Bronchial epithelial cell (primary cell): ENCODE measurements at regions not wholly inside any gene's neighbourhood (a gene's known extent, or its start where the extent isn't known, plus 50 kb on each side); places are given as distances from the start of the nearest gene placed in this dataset.

ENCODE experiments used
- DNase-seq: peaks from one replicate; pipeline ENCODE4 v3.0.0-alpha.2; 2010; ENCODE audit warnings: low read depth
- FAIRE-seq: peaks from 2 replicates; lab custom pipeline; 2011; peaks lifted over from hg19 to GRCh38; lab: Jason Lieb, UNC
- H3K27me3 ChIP-seq: 2 replicates; pipeline ENCODE4 v1.5.1; 2011; ENCODE audit warnings: low read length; ENCODE audit not compliant: control insufficient read depth, insufficient read depth
- H3K36me3 ChIP-seq: 2 replicates; pipeline ENCODE4 v1.5.1; 2011; ENCODE audit warnings: low read length; ENCODE audit not compliant: control insufficient read depth, insufficient read depth
- H3K4me3 ChIP-seq: 2 replicates; pipeline ENCODE4 v1.5.1; 2011; ENCODE audit warnings: mild to moderate bottlenecking, low read depth, low read length, control low read depth
- TF ChIP-seq, protein P1 (sequence below): IDR thresholded peaks from 2 replicates; pipeline ENCODE4 v1.5.1; 2011; ENCODE audit warnings: mild to moderate bottlenecking, moderate library complexity, low read length, control low read depth, inconsistent platforms; ENCODE audit not compliant: insufficient read depth, severe bottlenecking

DNA sequence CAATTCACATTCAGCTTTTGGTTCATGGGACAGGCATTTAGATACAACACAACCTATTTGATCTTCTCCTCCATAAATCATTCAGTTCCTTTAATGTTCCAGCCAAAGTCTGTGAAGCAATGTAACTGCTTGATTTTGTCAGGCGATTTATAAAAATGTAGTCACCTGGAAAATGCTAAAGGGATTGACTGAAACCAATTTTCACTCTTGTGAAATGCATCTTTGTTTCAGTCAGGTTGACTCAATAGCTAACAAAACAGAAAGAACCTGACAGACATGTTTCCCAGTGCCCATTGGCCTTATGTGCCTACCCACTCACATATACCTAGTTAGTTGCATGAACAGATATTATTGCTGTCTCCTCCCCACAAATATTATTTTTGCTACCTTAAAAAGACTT lies 335.7 kb downstream of the CHRM3 start:
- H3K36me3 ChIP-seq, result no peaks in the 10 kb centered on the region
- TF ChIP-seq, protein P1, sequence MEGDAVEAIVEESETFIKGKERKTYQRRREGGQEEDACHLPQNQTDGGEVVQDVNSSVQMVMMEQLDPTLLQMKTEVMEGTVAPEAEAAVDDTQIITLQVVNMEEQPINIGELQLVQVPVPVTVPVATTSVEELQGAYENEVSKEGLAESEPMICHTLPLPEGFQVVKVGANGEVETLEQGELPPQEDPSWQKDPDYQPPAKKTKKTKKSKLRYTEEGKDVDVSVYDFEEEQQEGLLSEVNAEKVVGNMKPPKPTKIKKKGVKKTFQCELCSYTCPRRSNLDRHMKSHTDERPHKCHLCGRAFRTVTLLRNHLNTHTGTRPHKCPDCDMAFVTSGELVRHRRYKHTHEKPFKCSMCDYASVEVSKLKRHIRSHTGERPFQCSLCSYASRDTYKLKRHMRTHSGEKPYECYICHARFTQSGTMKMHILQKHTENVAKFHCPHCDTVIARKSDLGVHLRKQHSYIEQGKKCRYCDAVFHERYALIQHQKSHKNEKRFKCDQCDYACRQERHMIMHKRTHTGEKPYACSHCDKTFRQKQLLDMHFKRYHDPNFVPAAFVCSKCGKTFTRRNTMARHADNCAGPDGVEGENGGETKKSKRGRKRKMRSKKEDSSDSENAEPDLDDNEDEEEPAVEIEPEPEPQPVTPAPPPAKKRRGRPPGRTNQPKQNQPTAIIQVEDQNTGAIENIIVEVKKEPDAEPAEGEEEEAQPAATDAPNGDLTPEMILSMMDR, result no peak
- FAIRE-seq (no peak), DNase-seq (peak; percentile 4)
- H3K4me3 ChIP-seq, result no peak overlapping the region
- H3K27me3 ChIP-seq, result no peaks in the 10 kb centered on the region

DNA sequence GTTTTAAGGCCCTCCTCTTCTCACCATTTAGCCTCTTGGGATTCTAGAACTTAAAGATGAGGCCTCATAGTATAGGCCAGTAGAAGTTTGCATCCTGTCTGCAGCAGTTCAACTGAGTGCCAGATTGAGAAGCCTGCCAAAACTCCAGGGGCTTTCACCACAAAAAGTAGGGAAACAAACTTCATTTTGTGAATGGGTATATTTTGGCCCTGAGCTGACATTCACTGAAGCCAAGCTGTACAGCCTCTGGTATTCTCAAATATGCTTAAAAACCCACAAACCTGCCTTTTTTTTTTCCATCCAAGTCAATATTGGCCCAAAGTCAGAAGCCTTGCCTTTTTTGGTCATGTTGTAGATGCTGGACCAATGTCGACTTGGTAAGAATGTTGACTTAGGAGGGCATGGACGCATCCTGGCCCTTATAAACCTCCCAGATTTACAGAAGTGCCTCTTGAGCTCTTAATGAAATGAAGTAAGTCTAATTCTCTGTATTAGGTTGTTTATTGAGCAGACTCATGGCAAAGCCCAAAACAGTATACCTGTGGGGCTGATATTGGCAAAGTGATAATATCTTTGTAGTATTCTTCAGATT lies 337.5 kb downstream of the CHRM3 start:
- FAIRE-seq, result no peak
- H3K4me3 ChIP-seq, result no peak overlapping the region
- DNase-seq, result no peak
- no peaks in the 10 kb centered on the region for H3K27me3 ChIP-seq
- no peaks in the 10 kb centered on the region for H3K36me3 ChIP-seq
- TF ChIP-seq, protein P1, result no peak

DNA sequence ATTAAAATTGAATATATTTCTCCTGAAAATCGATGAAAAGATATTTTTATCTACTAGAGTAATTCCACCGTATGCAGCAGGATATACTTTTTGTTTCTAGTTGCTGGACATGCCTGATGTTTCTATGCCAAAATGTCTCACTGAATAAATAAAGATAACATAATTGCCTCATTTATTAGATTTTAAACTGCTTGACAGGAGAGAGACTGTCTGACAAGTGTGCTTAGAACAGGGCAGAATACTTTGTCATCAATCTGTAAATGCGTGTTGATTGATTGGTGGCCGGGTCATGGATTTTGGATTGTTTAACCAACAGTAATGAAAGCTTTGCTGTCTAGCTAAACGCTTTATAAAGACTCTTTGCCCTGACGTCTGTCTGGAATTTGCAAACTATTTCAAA lies 339.0 kb downstream of the CHRM3 start:
- Histone ChIP-seq H3K4me3 (no peak overlapping the region), H3K36me3 (no peaks in the 10 kb centered on the region), H3K27me3 (no peaks in the 10 kb centered on the region)
- DNase-seq (no peak), FAIRE-seq (no peak)
- TF ChIP-seq, protein P1, result no peak

DNA sequence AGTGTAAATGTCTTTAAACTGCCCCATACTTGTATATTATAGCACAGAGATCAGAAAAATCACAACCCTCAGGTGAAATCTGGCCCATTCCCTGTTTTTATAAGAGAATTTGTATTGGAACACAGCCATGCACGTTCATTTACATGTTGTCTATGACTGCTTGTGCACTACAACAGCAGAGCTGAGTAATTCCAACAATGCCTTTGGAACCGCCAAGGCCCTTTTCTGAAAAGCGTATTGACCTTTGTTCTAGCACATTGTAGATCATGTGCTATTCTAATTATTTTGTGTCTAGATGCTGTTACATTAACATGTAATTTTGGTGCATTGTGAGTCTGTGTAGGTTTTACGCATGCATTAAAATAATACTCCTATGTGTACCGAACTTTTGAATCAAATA lies 339.6 kb downstream of the CHRM3 start:
- DNase-seq, result no peak
- TF ChIP-seq, protein P1, result no peak
- Histone ChIP-seq H3K4me3 (no peak overlapping the region), H3K36me3 (no peaks in the 10 kb centered on the region), H3K27me3 (no peaks in the 10 kb centered on the region)
- no peak for FAIRE-seq

DNA sequence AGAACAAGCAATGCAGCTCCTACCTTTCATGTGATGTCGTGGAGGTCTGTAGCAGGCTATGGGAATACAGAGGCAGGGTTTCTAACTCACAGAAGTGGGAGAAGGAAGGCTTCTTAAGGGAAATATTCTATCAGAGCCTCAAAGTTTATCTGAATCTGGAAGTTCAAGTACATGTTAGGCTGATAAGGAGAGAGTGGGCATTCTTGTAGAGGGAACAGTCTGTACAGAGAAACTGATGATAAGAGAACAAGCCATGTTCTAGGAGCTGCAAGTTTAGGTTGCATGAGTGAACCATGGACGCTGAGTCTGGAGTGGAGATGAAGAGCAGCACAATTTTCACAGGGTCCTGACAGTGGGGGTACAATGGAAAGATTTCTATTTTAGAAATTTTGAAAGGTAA lies 344.0 kb downstream of the CHRM3 start:
- DNase-seq, result no peak
- Histone ChIP-seq H3K27me3 (no peaks in the 10 kb centered on the region), H3K36me3 (no peaks in the 10 kb centered on the region), H3K4me3 (no peak overlapping the region)
- no peak for FAIRE-seq
- TF ChIP-seq, protein P1, result no peak

DNA sequence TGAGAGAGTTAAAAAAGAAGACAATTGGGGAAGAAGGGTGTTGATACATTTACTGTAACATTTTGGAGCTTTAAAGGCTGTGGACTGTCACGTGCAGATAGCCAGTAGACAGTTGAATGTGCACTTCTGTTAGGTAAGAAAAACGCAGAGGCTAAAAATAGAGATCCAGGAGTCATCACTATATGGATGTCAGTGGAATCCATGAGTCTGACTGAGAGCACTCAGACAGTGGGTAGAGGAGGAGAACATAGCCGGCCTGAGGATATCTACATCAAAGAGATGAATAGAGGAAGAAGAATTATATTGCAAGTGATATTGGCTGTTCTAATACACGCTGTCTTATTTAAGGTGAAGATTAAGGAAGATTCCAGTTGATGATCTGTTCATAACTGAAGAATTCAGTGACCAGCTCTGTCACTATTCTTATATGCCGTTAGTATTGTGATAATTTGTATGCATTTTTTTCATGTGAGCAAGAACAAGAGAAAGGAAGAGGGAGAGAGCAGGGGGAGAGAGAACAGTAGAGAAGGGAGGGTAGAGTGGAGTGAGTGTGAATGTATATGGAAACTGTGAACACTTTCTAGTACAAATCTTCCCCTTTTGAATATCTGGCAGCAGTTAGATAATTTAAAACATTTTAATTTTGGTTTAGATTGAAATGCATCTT lies 344.8 kb downstream of the CHRM3 start:
- TF ChIP-seq, protein P1, result no peak
- no peak for FAIRE-seq
- no peak overlapping the region for H3K4me3 ChIP-seq
- H3K27me3 ChIP-seq, result no peaks in the 10 kb centered on the region
- DNase-seq, result no peak
- H3K36me3 ChIP-seq, result no peaks in the 10 kb centered on the region
